Prostate gland (tissue), 2 donors: ENCODE measurements at regions not wholly inside any gene's neighbourhood (a gene's known extent, or its start where the extent isn't known, plus 50 kb on each side); places are given as distances from the start of the nearest gene placed in this dataset.

Experiments used
- POLR2A ChIP-seq: fragments of 450-650 bp; IDR thresholded peaks from one replicate; pipeline ENCODE4 v1.6.1; 2016; ENCODE audit warnings: antibody characterized with exemption, mild to moderate bottlenecking
- TF ChIP-seq, protein P1 (sequence below), 4 experiments: fragments of 200-600 bp in 2 of 4; fragments of 450-650 bp in 2 of 4; sonication (generic) in 2 of 4; IDR thresholded peaks; 1 replicate in 3 of 4; 2 replicates in 1 of 4; pipeline ENCODE4 v1.5.1; 2016 to 2019; ENCODE audit warnings: antibody characterized with exemption in 4 of 4, mild to moderate bottlenecking in 2 of 4, moderate library complexity in 2 of 4

DNA sequence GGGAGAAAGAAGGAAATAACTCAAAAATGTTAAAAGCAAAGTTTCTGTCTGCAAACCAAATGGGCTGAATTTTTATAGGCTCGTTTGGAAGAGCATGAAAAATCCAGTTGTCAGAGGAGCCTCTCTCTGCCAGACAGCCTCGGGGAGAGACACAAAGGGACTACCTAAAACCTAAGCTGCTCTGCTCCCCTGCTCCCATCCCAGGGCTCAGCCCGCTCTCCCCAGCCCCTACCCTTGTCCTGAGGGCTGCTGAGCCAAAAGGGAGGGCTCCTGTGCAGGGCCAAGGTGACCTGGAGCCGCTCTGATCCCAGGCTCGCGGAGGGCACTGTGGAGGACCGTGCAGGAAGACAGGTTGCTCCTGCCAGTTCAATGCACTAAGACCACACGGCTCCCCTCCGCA is 96.7 kb upstream of the UQCRFS1 start:
- TF ChIP-seq, protein P1, sequence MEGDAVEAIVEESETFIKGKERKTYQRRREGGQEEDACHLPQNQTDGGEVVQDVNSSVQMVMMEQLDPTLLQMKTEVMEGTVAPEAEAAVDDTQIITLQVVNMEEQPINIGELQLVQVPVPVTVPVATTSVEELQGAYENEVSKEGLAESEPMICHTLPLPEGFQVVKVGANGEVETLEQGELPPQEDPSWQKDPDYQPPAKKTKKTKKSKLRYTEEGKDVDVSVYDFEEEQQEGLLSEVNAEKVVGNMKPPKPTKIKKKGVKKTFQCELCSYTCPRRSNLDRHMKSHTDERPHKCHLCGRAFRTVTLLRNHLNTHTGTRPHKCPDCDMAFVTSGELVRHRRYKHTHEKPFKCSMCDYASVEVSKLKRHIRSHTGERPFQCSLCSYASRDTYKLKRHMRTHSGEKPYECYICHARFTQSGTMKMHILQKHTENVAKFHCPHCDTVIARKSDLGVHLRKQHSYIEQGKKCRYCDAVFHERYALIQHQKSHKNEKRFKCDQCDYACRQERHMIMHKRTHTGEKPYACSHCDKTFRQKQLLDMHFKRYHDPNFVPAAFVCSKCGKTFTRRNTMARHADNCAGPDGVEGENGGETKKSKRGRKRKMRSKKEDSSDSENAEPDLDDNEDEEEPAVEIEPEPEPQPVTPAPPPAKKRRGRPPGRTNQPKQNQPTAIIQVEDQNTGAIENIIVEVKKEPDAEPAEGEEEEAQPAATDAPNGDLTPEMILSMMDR (IDR thresholded peaks at IDR 0.05), result no peak
- TF ChIP-seq POLR2A, result no peak
